Astrocyte (in vitro differentiated cells and primary cell): ENCODE measurements at regions not wholly inside any gene's neighbourhood (a gene's known extent, or its start where the extent isn't known, plus 50 kb on each side); places are given as distances from the start of the nearest gene placed in this dataset.

Experiments used
- CTCF ChIP-seq: IDR thresholded peaks from 2 replicates; pipeline ENCODE4 v1.5.1; 2011; ENCODE audit warnings: low read depth, mild to moderate bottlenecking, inconsistent platforms, low read length, moderate library complexity; ENCODE audit not compliant: insufficient read depth
- EZH2 ChIP-seq: IDR thresholded peaks from 2 replicates; pipeline ENCODE4 v1.6.1; 2012; ENCODE audit warnings: mild to moderate bottlenecking, low read length, inconsistent platforms; ENCODE audit not compliant: insufficient read depth

GRCh38 chr3:73894474-73895213 lies 269.9 kb upstream of the PDZRN3 start:
- TF ChIP-seq CTCF, result no peak
- TF ChIP-seq EZH2, result no peak
